GM12878 (cell line): ENCODE measurements at regions not wholly inside any gene's neighbourhood (a gene's known extent, or its start where the extent isn't known, plus 50 kb on each side); places are given as distances from the start of the nearest gene placed in this dataset.

Experiments
- ATAC-seq: fragments of 200-7000 bp; cut with Tn5 transposase; 3 replicates; pipeline ENCODE4 v1.9.1; 2020; ENCODE audit warnings: mild to moderate bottlenecking, moderate library complexity
- BruUV-seq: library from RNA; stranded (reverse); fragments of 400-500 nt; replicated peaks from 2 replicates; lab custom pipeline; 2021; lab: Mats Ljungman, UMichigan
- CTCF ChIA-PET: fragments of 300-600 bp; sonication (Branson Sonifier 250); formaldehyde crosslinking; extraction: SDS; loops from one replicate; lab custom pipeline; 2021; ENCODE audit warnings: inconsistent platforms; lab: Yijun Ruan, JAX
- POLR2A ChIA-PET: fragments of 350-600 bp; formaldehyde crosslinking; extraction: SDS; loops from one replicate; lab custom pipeline; 2021; ENCODE audit warnings: inconsistent platforms; lab: Charles Lee
- RAD21 ChIA-PET: fragments of 300-600 bp; sonication (Branson Sonifier 250); formaldehyde crosslinking; loops from one replicate; lab custom pipeline; 2023; ENCODE audit warnings: antibody characterized with exemption; ENCODE audit not compliant: unreplicated experiment; lab: Charles Lee
- SMC1A ChIA-PET: fragments of 300-600 bp; sonication (Branson Sonifier 250); formaldehyde crosslinking; loops from one replicate; lab custom pipeline; 2023; ENCODE audit not compliant: unreplicated experiment, uncharacterized antibody; lab: Charles Lee
- DNase-seq: peaks from one replicate; pipeline ENCODE4 v3.0.0-alpha.2; 2011; ENCODE audit warnings: low read depth, low spot score
- FAIRE-seq: peaks from 3 replicates; lab custom pipeline; 2011; peaks lifted over from hg19 to GRCh38; lab: Jason Lieb, UNC
- H2AFZ ChIP-seq: 2 replicates; pipeline ENCODE4 v1.6.0; 2011; ENCODE audit warnings: low read depth, low read length, control low read depth; ENCODE audit not compliant: control insufficient read depth
- H3K27ac ChIP-seq: 2 replicates; pipeline ENCODE4 v1.5.1; 2011; ENCODE audit warnings: control low read depth; ENCODE audit not compliant: control insufficient read depth, insufficient read depth
- H3K27me3 ChIP-seq, 2 experiments: replicated peaks in 1 of 2; 2 replicates each; pipeline versions ENCODE4 v1.6.0 to v1.6.1; 2011; ENCODE audit warnings: low read length in 1 of 2; ENCODE audit not compliant: control insufficient read depth in 2 of 2, insufficient read depth in 2 of 2
- H3K36me3 ChIP-seq, 2 experiments: 2 replicates each; pipeline ENCODE4 v1.5.1; 2011; ENCODE audit warnings: low read length in 1 of 2; ENCODE audit not compliant: control insufficient read depth in 2 of 2, insufficient read depth in 2 of 2
- H3K4me1 ChIP-seq: 2 replicates; pipeline ENCODE4 v1.6.1; 2011; ENCODE audit warnings: mild to moderate bottlenecking, low read length, moderate library complexity, mixed read lengths; ENCODE audit not compliant: control insufficient read depth, insufficient read depth
- H3K4me2 ChIP-seq: 2 replicates; pipeline ENCODE4 v1.6.0; 2011; ENCODE audit warnings: control low read depth; ENCODE audit not compliant: control insufficient read depth, insufficient read depth
- H3K4me3 ChIP-seq: fragments of 200-600 bp; sonication (generic); 2 replicates; pipeline ENCODE4 v1.5.1; 2016
- H3K79me2 ChIP-seq: 2 replicates; pipeline ENCODE4 v1.6.0; 2011; ENCODE audit warnings: low read length; ENCODE audit not compliant: control insufficient read depth, insufficient read depth
- H3K9ac ChIP-seq: 2 replicates; pipeline ENCODE4 v1.8.0; 2011; ENCODE audit warnings: low read length, control low read depth, mixed read lengths; ENCODE audit not compliant: control insufficient read depth, insufficient read depth
- H3K9me3 ChIP-seq: replicated peaks from 3 replicates; pipeline ENCODE4 v1.5.1; 2011; ENCODE audit warnings: mild to moderate bottlenecking, low read length; ENCODE audit not compliant: control insufficient read depth, insufficient read depth
- H4K20me1 ChIP-seq: 2 replicates; pipeline ENCODE4 v1.6.0; 2011; ENCODE audit not compliant: control insufficient read depth, insufficient read depth
- CBX5 ChIP-seq: sonication (generic); IDR thresholded peaks from 2 replicates; pipeline ENCODE4 v1.6.1; 2016; ENCODE audit warnings: low read depth, moderate library complexity, mild to moderate bottlenecking, inconsistent platforms
- GABPA ChIP-seq: IDR thresholded peaks from 2 replicates; pipeline ENCODE4 v1.6.1; 2014; ENCODE audit warnings: antibody characterized with exemption, low read depth, mild to moderate bottlenecking, inconsistent platforms
- SIN3A ChIP-seq: IDR thresholded peaks from 2 replicates; pipeline ENCODE4 v1.6.1; 2012; ENCODE audit warnings: low read depth, low read length, improper control_type of control experiment
- ZNF207 ChIP-seq: fragments of 450-650 bp; IDR thresholded peaks from 2 replicates; pipeline ENCODE4 v1.6.1; 2014; ENCODE audit warnings: antibody characterized with exemption, mild to moderate bottlenecking, borderline replicate concordance
- WGBS: methylation state at CpG from one replicate; pipeline ENCODE4 v1.1.6; 2016; ENCODE audit warnings: low lambda C conversion rate; ENCODE audit not compliant: insufficient replicate concordance, insufficient coverage; ENCODE audit errors: missing lambda C conversion rate; 5-methylcytosine and 5-hydroxymethylcytosine counted together
- in situ Hi-C: fragments of 300-500 bp; cut with MboI; formaldehyde crosslinking; loops from 9 replicates; pipeline ENCODE4 v1.14.3; 2018; ENCODE audit warnings: mixed read lengths
- intact Hi-C: fragments of 100-400 bp; cut with micrococcal nuclease; formaldehyde crosslinking; loops from one replicate; pipeline ENCODE4 v1.14.2; 2022; ENCODE audit not compliant: unreplicated experiment
- TF ChIP-seq, protein P1 (sequence below): fragments of 450-650 bp; IDR thresholded peaks from 2 replicates; pipeline ENCODE4 v1.6.1; 2018; ENCODE audit warnings: borderline replicate concordance, mild to moderate bottlenecking; ENCODE audit not compliant: partially characterized antibody
- TF ChIP-seq, protein P2 (sequence below), 3 experiments: IDR thresholded peaks in 2 of 3; conservative IDR thresholded peaks in 1 of 3; 2 replicates each; pipeline ENCODE4 v1.5.1; 2011; ENCODE audit warnings: low read depth in 3 of 3, low read length in 3 of 3, mild to moderate bottlenecking in 3 of 3, control low read depth in 2 of 3, moderate library complexity in 2 of 3, inconsistent platforms in 1 of 3, mixed read lengths in 1 of 3; ENCODE audit not compliant: control insufficient read depth in 2 of 3, insufficient read depth in 1 of 3; ENCODE audit errors: extremely low read depth in 1 of 3
- TF ChIP-seq, protein P3 (sequence below): IDR thresholded peaks from 2 replicates; pipeline ENCODE4 v1.6.1; 2012; ENCODE audit warnings: improper control_type of control experiment, low read depth, low read length; ENCODE audit not compliant: insufficient replicate concordance

GRCh38 chr5:119943148-119943547 is 313.8 kb downstream of the FAM170A start:
- Histone ChIP-seq H3K4me3 (no peak overlapping the region), H4K20me1 (no peaks in the 10 kb centered on the region), H3K79me2 (no peaks in the 10 kb centered on the region), H2AFZ (no peak overlapping the region), H3K4me1 (no peaks in the 10 kb centered on the region), H3K9ac (no peak overlapping the region), H3K27ac (no peak overlapping the region), H3K9me3 (no peaks in the 10 kb centered on the region), H3K4me2 (no peak overlapping the region), H3K36me3 (no peaks in the 10 kb centered on the region), H3K27me3 (no peaks in the 10 kb centered on the region)
- ChIA-PET CTCF (no interaction called here), SMC1A (no interaction called here), POLR2A (no interaction called here), RAD21 (no interaction called here)
- no peak for FAIRE-seq
- BruUV-seq = no TSS peak
- in situ Hi-C loops (no loop called here), intact Hi-C loops (no loop called here)
- WGBS = 25% methylated on average over 2 of the region's 2 CpGs
- no peak for DNase-seq
- TF ChIP-seq, protein P1, sequence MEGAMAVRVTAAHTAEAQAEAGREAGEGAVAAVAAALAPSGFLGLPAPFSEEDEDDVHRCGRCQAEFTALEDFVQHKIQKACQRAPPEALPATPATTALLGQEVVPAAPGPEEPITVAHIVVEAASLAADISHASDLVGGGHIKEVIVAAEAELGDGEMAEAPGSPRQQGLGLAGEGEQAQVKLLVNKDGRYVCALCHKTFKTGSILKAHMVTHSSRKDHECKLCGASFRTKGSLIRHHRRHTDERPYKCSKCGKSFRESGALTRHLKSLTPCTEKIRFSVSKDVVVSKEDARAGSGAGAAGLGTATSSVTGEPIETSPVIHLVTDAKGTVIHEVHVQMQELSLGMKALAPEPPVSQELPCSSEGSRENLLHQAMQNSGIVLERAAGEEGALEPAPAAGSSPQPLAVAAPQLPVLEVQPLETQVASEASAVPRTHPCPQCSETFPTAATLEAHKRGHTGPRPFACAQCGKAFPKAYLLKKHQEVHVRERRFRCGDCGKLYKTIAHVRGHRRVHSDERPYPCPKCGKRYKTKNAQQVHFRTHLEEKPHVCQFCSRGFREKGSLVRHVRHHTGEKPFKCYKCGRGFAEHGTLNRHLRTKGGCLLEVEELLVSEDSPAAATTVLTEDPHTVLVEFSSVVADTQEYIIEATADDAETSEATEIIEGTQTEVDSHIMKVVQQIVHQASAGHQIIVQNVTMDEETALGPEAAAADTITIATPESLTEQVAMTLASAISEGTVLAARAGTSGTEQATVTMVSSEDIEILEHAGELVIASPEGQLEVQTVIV = no peak
- TF ChIP-seq, protein P2, sequence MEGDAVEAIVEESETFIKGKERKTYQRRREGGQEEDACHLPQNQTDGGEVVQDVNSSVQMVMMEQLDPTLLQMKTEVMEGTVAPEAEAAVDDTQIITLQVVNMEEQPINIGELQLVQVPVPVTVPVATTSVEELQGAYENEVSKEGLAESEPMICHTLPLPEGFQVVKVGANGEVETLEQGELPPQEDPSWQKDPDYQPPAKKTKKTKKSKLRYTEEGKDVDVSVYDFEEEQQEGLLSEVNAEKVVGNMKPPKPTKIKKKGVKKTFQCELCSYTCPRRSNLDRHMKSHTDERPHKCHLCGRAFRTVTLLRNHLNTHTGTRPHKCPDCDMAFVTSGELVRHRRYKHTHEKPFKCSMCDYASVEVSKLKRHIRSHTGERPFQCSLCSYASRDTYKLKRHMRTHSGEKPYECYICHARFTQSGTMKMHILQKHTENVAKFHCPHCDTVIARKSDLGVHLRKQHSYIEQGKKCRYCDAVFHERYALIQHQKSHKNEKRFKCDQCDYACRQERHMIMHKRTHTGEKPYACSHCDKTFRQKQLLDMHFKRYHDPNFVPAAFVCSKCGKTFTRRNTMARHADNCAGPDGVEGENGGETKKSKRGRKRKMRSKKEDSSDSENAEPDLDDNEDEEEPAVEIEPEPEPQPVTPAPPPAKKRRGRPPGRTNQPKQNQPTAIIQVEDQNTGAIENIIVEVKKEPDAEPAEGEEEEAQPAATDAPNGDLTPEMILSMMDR (IDR thresholded peaks at IDR 0.05 in 2 of 3, conservative IDR thresholded peaks at IDR 0.05 in 1 of 3; ENCODE audit: control insufficient read depth in 2 of 3, extremely low read depth in 1 of 3, insufficient read depth in 1 of 3, low read depth in 3 of 3, low read length in 3 of 3) = peak in 1 of 3 experiments; percentile 14; a peak in 1 of 6 replicates
- no peak for ATAC-seq

DNA sequence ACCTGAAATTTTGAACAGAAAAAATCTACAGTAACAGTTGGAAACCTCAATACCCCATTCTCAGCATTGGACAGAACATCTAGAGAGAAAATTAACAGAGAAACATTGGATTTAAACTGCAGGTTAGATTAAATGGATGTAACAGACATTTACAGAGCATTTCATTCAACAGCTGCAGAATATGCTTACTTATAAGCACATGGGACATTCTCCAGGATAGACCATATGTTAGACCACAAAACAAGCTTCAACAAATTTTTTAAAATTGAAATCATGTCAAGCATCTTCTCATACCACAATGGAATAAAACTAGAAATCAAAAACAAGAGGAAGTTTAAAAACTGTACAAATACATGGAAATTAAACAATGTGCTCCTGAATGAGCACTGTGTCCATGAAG is 316.3 kb downstream of the FAM170A start:
- in situ Hi-C loops (no loop called here), intact Hi-C loops (no loop called here)
- no peaks in the 10 kb centered on the region for H3K4me1 ChIP-seq
- ATAC-seq = no peak
- POLR2A ChIA-PET = no interaction called here
- no peaks in the 10 kb centered on the region for H3K27me3 ChIP-seq
- no peak overlapping the region for H3K4me2 ChIP-seq
- no peak overlapping the region for H3K4me3 ChIP-seq
- no peak overlapping the region for H3K27ac ChIP-seq
- no peak for FAIRE-seq
- SMC1A ChIA-PET = no interaction called here
- no peaks in the 10 kb centered on the region for H3K9me3 ChIP-seq
- no peaks in the 10 kb centered on the region for H3K36me3 ChIP-seq
- no peak overlapping the region for H2AFZ ChIP-seq
- RAD21 ChIA-PET = no interaction called here
- DNase-seq = no peak
- no peak overlapping the region for H3K9ac ChIP-seq
- BruUV-seq = no TSS peak
- H3K79me2 ChIP-seq = no peaks in the 10 kb centered on the region
- no peaks in the 10 kb centered on the region for H4K20me1 ChIP-seq
- CTCF ChIA-PET = no interaction called here
- no peak for TF ChIP-seq GABPA
- TF ChIP-seq CBX5 = no peak
- no peak for TF ChIP-seq SIN3A
- no peak for TF ChIP-seq ZNF207
- TF ChIP-seq, protein P3, sequence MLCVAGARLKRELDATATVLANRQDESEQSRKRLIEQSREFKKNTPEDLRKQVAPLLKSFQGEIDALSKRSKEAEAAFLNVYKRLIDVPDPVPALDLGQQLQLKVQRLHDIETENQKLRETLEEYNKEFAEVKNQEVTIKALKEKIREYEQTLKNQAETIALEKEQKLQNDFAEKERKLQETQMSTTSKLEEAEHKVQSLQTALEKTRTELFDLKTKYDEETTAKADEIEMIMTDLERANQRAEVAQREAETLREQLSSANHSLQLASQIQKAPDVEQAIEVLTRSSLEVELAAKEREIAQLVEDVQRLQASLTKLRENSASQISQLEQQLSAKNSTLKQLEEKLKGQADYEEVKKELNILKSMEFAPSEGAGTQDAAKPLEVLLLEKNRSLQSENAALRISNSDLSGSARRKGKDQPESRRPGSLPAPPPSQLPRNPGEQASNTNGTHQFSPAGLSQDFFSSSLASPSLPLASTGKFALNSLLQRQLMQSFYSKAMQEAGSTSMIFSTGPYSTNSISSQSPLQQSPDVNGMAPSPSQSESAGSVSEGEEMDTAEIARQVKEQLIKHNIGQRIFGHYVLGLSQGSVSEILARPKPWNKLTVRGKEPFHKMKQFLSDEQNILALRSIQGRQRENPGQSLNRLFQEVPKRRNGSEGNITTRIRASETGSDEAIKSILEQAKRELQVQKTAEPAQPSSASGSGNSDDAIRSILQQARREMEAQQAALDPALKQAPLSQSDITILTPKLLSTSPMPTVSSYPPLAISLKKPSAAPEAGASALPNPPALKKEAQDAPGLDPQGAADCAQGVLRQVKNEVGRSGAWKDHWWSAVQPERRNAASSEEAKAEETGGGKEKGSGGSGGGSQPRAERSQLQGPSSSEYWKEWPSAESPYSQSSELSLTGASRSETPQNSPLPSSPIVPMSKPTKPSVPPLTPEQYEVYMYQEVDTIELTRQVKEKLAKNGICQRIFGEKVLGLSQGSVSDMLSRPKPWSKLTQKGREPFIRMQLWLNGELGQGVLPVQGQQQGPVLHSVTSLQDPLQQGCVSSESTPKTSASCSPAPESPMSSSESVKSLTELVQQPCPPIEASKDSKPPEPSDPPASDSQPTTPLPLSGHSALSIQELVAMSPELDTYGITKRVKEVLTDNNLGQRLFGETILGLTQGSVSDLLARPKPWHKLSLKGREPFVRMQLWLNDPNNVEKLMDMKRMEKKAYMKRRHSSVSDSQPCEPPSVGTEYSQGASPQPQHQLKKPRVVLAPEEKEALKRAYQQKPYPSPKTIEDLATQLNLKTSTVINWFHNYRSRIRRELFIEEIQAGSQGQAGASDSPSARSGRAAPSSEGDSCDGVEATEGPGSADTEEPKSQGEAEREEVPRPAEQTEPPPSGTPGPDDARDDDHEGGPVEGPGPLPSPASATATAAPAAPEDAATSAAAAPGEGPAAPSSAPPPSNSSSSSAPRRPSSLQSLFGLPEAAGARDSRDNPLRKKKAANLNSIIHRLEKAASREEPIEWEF = no peak
